ENCODE measurements at regions not wholly inside any gene's neighbourhood (a gene's known extent, or its start where the extent isn't known, plus 50 kb on each side); places are given as distances from the start of the nearest gene placed in this dataset.

DNA sequence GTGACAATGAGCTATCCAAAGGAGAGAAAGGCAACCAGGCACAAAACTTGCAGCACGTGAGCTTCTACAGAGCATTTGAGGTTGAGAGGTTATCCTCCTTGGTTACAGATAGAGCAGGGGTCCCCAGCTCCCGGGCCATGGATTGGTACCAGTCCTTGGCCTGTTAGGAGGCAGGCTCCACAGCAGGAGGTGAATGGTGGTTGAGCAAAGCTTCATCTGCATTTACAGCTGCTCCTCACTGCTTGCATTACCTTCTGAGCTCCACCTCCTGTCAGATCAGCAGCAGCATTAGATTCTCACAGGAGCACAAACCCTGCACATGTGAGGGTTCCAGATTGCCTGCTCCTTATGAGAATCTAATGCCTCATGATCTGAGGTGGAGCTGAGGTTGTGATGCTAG is 57.8 kb upstream of the ST8SIA3 start:
- H3K27ac ChIP-seq, result no peak overlapping the region
- H3K36me3 ChIP-seq, result no peaks in the 10 kb centered on the region
- no peaks in the 10 kb centered on the region for H3K27me3 ChIP-seq
- intact Hi-C loops (cut with DNase I), result no loop called here
- no peaks in the 10 kb centered on the region for H3K4me1 ChIP-seq
- no peaks in the 10 kb centered on the region for H3K9me3 ChIP-seq
- no peak for DNase-seq (ENCODE audit: low spot score in 2 of 2)
- TF ChIP-seq, protein P1, sequence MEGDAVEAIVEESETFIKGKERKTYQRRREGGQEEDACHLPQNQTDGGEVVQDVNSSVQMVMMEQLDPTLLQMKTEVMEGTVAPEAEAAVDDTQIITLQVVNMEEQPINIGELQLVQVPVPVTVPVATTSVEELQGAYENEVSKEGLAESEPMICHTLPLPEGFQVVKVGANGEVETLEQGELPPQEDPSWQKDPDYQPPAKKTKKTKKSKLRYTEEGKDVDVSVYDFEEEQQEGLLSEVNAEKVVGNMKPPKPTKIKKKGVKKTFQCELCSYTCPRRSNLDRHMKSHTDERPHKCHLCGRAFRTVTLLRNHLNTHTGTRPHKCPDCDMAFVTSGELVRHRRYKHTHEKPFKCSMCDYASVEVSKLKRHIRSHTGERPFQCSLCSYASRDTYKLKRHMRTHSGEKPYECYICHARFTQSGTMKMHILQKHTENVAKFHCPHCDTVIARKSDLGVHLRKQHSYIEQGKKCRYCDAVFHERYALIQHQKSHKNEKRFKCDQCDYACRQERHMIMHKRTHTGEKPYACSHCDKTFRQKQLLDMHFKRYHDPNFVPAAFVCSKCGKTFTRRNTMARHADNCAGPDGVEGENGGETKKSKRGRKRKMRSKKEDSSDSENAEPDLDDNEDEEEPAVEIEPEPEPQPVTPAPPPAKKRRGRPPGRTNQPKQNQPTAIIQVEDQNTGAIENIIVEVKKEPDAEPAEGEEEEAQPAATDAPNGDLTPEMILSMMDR (IDR thresholded peaks at IDR 0.05), result no peak
- no peak overlapping the region for H3K4me3 ChIP-seq

DNA sequence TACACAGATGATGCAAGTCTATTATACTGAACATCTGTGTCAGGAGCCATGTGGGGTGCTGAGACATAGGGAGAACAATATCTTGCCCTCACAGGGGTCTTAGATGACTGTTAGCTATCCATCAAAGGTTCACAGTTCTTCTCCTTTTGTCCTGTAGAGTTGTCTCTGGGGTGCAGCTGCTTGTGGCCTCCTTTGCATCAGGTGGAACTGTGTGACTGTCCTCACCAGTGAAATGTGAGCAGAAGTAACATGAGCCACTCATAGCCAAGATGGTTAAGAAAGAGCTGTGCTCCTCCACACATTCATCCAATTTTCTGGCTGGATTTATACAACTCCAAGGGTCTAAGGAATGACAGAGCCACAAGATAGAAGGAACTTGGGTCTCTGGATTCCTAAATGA is 56.0 kb upstream of the ST8SIA3 start:
- H3K4me1 ChIP-seq, result no peaks in the 10 kb centered on the region
- TF ChIP-seq, protein P1 (IDR thresholded peaks at IDR 0.05), result no peak
- DNase-seq (ENCODE audit: low spot score in 2 of 2), result no peak
- no peak overlapping the region for H3K27ac ChIP-seq
- no peaks in the 10 kb centered on the region for H3K36me3 ChIP-seq
- no peaks in the 10 kb centered on the region for H3K9me3 ChIP-seq
- H3K27me3 ChIP-seq, result no peaks in the 10 kb centered on the region
- no peak overlapping the region for H3K4me3 ChIP-seq
- intact Hi-C loops (cut with DNase I), result no loop called here

DNA sequence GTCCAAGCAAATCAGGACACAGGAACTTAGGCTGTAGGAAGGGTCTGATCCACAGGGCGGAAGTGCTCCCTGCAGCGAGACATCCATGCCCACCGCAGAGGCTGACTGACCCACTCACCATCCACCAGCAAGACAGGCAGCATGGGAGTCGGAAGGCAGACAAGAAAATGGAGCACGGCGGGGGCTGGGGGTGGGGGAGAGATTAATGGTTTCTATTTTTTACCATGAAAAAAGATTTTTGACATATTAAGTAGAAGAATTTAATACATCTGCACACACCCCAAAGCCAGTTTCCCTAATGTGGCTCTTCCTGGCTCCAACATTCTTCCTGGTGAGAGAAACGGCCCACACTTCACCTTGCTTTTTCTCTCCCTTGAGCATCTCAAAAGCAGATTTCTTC is 55.1 kb upstream of the ST8SIA3 start:
- no peaks in the 10 kb centered on the region for H3K27me3 ChIP-seq
- DNase-seq (ENCODE audit: low spot score in 2 of 2), result no peak
- no peak overlapping the region for H3K4me3 ChIP-seq
- H3K36me3 ChIP-seq, result no peaks in the 10 kb centered on the region
- TF ChIP-seq, protein P1 (IDR thresholded peaks at IDR 0.05), result no peak
- no peak overlapping the region for H3K27ac ChIP-seq
- H3K4me1 ChIP-seq, result no peaks in the 10 kb centered on the region
- H3K9me3 ChIP-seq, result no peaks in the 10 kb centered on the region
- intact Hi-C loops (cut with DNase I), result no loop called here

DNA sequence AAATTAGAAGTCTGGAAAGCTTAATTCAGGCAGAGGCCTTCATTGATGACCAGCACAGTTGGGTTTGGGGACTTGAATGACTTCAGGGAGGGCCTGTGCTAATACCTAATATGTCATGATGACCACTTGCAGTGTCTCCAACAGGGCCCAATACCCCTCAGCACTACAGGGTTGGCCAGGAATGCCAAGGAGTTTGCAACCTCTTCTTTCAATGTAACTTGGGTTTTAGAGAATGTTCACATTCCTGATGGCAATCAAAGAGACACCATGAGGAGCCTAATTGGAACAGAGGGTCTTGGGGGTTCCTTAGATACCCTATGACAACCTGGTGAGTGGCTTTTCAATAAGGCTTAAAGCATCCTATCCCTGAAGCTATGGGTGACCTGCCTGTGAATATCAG is 52.4 kb upstream of the ST8SIA3 start:
- DNase-seq (ENCODE audit: low spot score in 2 of 2), result no peak
- H3K4me3 ChIP-seq, result no peak overlapping the region
- intact Hi-C loops (cut with DNase I), result no loop called here
- H3K4me1 ChIP-seq, result no peaks in the 10 kb centered on the region
- H3K9me3 ChIP-seq, result no peaks in the 10 kb centered on the region
- no peaks in the 10 kb centered on the region for H3K27me3 ChIP-seq
- TF ChIP-seq, protein P1 (IDR thresholded peaks at IDR 0.05), result no peak
- H3K36me3 ChIP-seq, result no peaks in the 10 kb centered on the region
- H3K27ac ChIP-seq, result no peak overlapping the region

DNA sequence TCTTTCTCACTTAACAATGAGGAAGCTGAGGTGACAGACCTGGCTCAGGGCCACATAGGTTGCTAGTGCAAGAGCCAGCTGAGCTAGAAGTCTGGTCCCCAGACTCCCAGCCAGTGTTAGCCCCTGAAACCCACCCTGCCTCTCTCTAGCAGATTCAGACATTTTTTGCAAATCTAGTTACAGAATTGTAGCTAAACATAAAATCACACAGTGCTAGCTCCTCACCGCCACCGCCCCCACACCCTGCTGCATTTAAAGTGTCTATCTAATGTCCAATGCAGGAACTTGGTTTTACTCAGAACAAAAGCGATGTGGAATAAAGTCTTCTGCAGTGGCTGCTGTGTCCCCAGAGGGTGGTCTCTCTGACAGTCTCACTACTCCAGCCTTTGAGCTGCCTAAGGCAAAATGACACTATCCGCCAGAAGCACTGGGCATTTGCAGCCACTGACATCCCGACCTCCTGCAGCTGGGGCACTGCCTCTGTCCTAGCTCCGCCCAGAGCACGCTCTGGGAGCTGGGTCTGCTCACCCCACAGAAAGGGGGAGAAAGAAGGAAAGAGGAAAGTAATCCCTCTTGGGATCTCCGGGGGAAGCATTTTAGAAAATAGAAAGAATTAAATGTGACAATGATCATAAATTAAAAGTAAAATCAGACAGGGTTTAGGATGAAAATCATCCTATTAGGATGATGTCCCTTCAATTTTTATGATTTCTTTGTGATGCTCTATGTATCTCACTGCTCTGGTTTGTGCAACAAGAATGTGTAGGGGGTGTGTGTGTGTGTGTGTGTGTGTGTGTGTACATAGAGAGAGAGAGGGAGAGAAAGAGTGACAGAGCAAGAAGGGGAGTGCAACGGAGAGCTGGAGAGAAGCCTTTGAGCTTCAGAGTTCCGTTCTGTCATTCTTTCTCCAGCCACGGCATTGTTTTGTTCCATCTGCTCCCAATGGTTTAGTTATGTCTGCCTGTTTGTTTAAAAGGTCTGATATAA is 50.5 kb upstream of the ST8SIA3 start:
- no peak overlapping the region for H3K4me3 ChIP-seq
- no peaks in the 10 kb centered on the region for H3K27me3 ChIP-seq
- no peak for DNase-seq (ENCODE audit: low spot score in 2 of 2)
- no peaks in the 10 kb centered on the region for H3K4me1 ChIP-seq
- TF ChIP-seq, protein P1 (IDR thresholded peaks at IDR 0.05), result no peak
- H3K36me3 ChIP-seq, result no peaks in the 10 kb centered on the region
- no peaks in the 10 kb centered on the region for H3K9me3 ChIP-seq
- intact Hi-C loops (cut with DNase I), result no loop called here
- H3K27ac ChIP-seq, result no peak overlapping the region
